ENCODE measurements at regions not wholly inside any gene's neighbourhood (a gene's known extent, or its start where the extent isn't known, plus 50 kb on each side); places are given as distances from the start of the nearest gene placed in this dataset.

DNA sequence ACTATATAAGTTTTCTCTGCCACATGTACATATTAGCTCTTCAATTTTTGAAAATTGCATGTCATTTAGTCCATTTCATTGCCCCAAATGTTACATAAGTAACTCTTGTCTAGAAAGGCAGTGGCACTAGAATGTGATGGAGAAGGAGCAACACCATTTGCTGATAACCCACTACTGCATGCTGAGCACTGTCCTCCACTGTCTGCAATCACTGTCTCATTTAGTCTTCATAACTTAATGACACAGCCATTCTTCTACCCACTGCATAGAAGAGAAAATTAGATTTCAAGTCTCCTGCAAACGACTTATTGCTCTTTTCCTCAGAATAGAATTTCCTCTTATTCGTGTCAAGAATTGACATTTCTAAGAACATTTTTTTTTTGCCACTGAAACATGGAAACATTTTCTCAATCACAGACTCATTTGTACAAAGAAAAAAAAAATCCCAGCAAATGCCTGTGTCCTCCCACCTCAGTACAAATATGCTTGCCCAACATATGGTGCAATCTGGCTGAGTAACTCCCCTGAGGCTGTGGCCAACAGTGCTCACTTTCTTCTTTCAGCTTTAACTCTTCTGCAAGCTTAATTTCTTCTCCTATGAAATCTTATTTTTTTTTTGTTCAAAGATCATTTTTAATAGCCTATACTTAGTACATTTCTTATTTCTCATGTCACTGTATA is 768.6 kb upstream of the HS6ST1 start (continued):
- TF ChIP-seq HDAC8 (tag; IDR thresholded peaks at IDR 0.05) = no peak
- no peak for TF ChIP-seq RFX5 (IDR thresholded peaks at IDR 0.05; ENCODE audit: low read depth, low read length)
- TF ChIP-seq ZEB2 (IDR thresholded peaks at IDR 0.05) = no peak
- TF ChIP-seq, protein P1, sequence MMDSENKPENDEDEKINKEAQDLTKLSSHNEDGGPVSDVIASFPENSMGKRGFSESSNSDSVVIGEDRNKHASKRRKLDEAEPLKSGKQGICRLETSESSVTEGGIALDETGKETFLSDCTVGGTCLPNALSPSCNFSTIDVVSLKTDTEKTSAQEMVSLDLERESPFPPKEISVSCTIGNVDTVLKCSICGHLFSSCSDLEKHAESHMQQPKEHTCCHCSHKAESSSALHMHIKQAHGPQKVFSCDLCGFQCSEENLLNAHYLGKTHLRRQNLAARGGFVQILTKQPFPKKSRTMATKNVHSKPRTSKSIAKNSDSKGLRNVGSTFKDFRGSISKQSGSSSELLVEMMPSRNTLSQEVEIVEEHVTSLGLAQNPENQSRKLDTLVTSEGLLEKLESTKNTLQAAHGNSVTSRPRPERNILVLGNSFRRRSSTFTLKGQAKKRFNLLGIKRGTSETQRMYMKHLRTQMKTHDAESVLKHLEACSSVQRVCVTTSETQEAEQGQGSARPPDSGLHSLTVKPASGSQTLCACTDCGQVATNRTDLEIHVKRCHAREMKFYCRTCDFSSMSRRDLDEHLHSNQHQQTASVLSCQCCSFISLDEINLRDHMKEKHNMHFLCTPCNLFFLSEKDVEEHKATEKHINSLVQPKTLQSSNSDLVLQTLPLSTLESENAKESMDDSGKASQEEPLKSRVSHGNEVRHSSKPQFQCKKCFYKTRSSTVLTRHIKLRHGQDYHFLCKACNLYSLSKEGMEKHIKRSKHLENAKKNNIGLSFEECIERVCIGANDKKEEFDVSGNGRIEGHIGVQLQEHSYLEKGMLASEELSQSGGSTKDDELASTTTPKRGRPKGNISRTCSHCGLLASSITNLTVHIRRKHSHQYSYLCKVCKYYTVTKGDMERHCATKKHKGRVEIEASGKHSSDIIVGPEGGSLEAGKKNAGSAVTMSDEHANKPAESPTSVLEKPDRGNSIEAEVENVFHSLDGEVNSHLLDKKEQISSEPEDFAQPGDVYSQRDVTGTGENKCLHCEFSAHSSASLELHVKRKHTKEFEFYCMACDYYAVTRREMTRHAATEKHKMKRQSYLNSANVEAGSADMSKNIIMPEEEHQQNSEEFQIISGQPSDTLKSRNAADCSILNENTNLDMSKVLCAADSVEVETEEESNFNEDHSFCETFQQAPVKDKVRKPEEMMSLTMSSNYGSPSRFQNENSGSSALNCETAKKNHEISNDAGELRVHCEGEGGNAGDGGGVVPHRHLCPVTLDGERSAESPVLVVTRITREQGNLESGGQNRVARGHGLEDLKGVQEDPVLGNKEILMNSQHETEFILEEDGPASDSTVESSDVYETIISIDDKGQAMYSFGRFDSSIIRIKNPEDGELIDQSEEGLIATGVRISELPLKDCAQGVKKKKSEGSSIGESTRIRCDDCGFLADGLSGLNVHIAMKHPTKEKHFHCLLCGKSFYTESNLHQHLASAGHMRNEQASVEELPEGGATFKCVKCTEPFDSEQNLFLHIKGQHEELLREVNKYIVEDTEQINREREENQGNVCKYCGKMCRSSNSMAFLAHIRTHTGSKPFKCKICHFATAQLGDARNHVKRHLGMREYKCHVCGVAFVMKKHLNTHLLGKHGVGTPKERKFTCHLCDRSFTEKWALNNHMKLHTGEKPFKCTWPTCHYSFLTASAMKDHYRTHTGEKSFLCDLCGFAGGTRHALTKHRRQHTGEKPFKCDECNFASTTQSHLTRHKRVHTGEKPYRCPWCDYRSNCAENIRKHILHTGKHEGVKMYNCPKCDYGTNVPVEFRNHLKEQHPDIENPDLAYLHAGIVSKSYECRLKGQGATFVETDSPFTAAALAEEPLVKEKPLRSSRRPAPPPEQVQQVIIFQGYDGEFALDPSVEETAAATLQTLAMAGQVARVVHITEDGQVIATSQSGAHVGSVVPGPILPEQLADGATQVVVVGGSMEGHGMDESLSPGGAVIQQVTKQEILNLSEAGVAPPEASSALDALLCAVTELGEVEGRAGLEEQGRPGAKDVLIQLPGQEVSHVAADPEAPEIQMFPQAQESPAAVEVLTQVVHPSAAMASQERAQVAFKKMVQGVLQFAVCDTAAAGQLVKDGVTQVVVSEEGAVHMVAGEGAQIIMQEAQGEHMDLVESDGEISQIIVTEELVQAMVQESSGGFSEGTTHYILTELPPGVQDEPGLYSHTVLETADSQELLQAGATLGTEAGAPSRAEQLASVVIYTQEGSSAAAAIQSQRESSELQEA (IDR thresholded peaks at IDR 0.05; ENCODE audit: low read depth) = no peak
- no peak for TF ChIP-seq ZNF780A (CRISPR knock-in tag; IDR thresholded peaks at IDR 0.05)
